ENCODE measurements at regions not wholly inside any gene's neighbourhood (a gene's known extent, or its start where the extent isn't known, plus 50 kb on each side); places are given as distances from the start of the nearest gene placed in this dataset.

GRCh38 chr5:7329712-7330111 is 66.2 kb upstream of the ADCY2 start:
- TF ChIP-seq CTCF (IDR thresholded peaks at IDR 0.05) (no peak), MAX (IDR thresholded peaks at IDR 0.05) (no peak), RCOR1 (IDR thresholded peaks at IDR 0.05; ENCODE audit: low read depth, low read length) (no peak), CEBPB (IDR thresholded peaks at IDR 0.05) (no peak)

All from A549 (cell line).